NB4 (cell line): ENCODE measurements at regions not wholly inside any gene's neighbourhood (a gene's known extent, or its start where the extent isn't known, plus 50 kb on each side); places are given as distances from the start of the nearest gene placed in this dataset.

ENCODE experiments used
- DNase-seq: peaks from one replicate; pipeline ENCODE4 v3.0.0; 2010; ENCODE audit warnings: low read depth
- H3K4me3 ChIP-seq: one replicate; pipeline ENCODE4 v1.5.1; 2011; ENCODE audit warnings: mild to moderate bottlenecking, low read depth, low read length, moderate library complexity
- MYC ChIP-seq: IDR thresholded peaks from 2 replicates; pipeline ENCODE4 v1.6.1; 2011; ENCODE audit warnings: low read depth, low read length
- POLR2A ChIP-seq: IDR thresholded peaks from 2 replicates; pipeline ENCODE4 v1.6.1; 2011; ENCODE audit warnings: mild to moderate bottlenecking; ENCODE audit not compliant: insufficient read length; ENCODE audit errors: extremely low read depth
- TF ChIP-seq, protein P1 (sequence below): IDR thresholded peaks from 2 replicates; pipeline ENCODE4 v1.6.1; 2011; ENCODE audit warnings: low read depth, low read length
- TF ChIP-seq, protein P2 (sequence below): IDR thresholded peaks from one replicate; pipeline ENCODE4 v1.5.1; 2012; ENCODE audit warnings: low read depth, low read length

DNA sequence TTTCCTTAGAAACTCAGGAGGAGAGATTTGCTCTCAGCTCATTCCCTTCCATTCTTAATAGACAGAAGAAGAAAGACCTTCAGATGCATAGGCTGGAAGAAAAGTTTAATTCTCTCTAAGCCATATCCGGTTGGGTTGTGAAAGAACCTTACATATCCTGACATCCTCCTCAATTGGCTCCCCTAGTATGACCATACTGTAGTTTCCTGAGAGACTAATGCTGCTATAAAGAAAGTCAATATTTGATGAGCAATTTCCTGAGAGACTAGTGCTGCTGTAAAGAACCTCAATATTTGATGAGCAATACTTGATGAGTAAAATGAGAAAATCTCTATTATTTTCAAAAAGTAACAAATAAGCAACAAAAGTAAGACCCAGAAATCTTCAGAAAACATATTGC, 888.5 kb upstream of the SORCS1 start:
- H3K4me3 ChIP-seq, result no peak overlapping the region
- DNase-seq, result no peak
- TF ChIP-seq MYC, result no peak
- no peak for TF ChIP-seq POLR2A
- TF ChIP-seq, protein P1, sequence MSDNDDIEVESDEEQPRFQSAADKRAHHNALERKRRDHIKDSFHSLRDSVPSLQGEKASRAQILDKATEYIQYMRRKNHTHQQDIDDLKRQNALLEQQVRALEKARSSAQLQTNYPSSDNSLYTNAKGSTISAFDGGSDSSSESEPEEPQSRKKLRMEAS, result no peak
- TF ChIP-seq, protein P2, sequence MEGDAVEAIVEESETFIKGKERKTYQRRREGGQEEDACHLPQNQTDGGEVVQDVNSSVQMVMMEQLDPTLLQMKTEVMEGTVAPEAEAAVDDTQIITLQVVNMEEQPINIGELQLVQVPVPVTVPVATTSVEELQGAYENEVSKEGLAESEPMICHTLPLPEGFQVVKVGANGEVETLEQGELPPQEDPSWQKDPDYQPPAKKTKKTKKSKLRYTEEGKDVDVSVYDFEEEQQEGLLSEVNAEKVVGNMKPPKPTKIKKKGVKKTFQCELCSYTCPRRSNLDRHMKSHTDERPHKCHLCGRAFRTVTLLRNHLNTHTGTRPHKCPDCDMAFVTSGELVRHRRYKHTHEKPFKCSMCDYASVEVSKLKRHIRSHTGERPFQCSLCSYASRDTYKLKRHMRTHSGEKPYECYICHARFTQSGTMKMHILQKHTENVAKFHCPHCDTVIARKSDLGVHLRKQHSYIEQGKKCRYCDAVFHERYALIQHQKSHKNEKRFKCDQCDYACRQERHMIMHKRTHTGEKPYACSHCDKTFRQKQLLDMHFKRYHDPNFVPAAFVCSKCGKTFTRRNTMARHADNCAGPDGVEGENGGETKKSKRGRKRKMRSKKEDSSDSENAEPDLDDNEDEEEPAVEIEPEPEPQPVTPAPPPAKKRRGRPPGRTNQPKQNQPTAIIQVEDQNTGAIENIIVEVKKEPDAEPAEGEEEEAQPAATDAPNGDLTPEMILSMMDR, result no peak

DNA sequence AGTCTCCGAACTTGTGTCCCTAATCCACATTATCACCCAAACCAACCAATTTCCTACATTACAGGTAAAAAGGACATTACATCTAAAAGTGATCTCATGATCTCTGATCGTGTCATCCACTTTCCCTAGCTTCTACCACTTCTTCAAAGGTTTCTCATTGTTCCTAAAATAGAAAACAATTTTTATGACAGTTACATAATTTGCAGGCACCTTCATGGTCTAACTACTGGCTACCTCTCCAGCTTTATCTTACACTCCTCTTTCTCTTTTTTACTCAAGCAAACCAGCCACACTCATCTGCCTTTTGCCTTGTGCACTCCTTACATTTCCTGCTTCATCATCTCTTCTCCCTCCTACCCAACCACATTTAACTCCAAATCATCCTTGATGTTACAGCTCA, 886.7 kb upstream of the SORCS1 start:
- no peak overlapping the region for H3K4me3 ChIP-seq
- TF ChIP-seq MYC (no peak), POLR2A (no peak)
- TF ChIP-seq, protein P2, result no peak
- TF ChIP-seq, protein P1, result no peak
- no peak for DNase-seq

DNA sequence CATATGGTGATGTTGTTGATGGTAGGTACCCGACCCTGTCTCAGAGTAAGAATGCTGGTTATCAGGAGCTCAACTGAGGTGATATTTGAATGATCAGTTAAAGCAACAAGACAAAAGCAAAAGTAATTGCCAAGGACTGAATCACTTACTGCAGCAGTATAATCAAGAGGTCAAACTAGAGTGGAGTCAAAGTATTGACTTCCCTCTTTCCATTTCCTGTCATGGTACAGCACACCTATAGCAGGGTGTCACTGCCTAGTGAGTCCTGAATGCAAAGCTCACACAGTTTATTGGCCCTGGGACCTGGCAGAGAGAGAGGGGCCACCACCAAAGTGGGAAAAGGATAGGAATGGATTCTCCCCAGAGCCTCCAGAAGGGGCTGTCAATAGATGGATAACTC, 886.1 kb upstream of the SORCS1 start:
- no peak for DNase-seq
- no peak overlapping the region for H3K4me3 ChIP-seq
- no peak for TF ChIP-seq POLR2A

DNA sequence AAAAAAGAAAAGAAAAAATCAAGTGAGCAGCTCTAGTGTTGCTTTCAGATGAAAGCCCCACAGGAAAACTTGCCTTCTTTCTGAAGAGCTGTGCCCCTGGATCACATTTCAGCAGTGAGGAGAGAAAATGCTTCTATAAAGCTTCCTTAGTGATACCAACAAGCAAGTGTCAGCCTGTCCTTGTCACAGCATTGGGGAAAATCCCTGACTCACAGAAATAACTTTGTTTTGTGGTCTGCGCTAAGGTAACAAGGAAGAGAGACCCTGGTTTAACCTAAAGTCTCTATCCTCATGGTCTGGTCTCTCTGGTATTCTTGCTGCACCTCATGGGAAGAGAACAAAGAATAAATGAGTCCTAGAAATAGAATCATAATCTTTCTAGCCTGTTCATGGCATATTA, 885.2 kb upstream of the SORCS1 start:
- no peak for DNase-seq
- H3K4me3 ChIP-seq, result no peak overlapping the region
- TF ChIP-seq, protein P2, result no peak
- TF ChIP-seq, protein P1, result no peak
- TF ChIP-seq MYC, result no peak
- TF ChIP-seq POLR2A, result no peak

DNA sequence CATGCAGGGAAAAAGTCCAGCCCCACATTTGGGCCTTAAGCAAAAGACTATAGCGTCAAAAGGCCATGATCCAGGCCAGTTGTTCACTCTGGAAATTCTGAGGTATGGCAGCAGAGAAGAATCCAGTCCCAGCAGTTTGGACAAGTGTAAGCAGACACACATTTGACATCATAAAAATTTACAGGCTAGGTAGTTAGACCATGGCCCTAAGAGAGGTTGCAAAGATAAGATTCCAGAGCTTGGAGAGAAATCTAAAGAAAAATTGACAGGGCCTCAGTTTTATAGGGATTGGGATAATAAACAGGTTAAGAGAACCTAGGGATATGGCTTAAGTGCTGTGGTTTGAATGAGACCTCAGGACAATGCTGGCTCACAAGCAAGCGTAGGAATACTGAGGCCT, 884.4 kb upstream of the SORCS1 start:
- no peak overlapping the region for H3K4me3 ChIP-seq
- TF ChIP-seq, protein P2, result no peak
- TF ChIP-seq POLR2A (no peak), MYC (no peak)
- TF ChIP-seq, protein P1, result no peak
- no peak for DNase-seq

DNA sequence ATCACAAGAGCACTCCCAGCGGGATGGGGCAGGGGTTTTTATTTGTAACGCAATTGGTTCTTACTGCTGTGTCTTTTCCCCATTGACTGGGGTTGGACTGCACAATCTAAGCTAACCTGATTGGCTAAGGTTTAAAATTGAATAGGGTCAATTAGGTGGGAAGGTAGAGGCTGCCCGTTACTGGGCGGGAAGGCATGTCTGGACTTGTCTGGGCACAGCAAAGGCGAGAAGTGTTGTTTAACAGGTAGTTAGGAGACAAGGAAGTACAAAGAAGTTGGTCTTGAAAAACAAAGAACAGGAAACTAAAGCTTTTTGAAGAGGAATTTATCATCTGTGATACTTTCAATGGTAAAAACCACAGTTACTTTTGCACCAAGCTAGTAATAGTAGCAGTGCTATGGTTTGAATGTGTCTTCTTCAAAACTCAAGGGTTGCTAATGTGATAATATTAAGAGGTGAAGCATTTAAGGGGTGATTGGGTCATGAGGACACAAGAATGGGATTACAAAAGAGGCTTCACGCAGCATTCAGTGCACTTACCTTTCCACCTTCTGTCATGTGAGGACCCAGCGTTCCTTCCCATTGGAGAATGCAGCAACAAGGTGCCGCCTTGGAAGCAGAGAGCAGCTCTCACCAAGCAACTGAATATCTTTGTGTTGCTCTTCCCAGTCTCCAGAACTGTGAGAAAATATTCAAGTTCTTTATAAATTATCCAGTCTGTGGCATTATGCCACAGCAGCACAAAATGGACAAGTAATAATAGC, 875.5 kb upstream of the SORCS1 start:
- no peak for TF ChIP-seq POLR2A
- TF ChIP-seq, protein P2, result no peak
- TF ChIP-seq, protein P1, result no peak
- no peak for TF ChIP-seq MYC
- no peak for DNase-seq
- H3K4me3 ChIP-seq, result no peak overlapping the region
